Erythroblast (primary cell): ENCODE measurements at regions not wholly inside any gene's neighbourhood (a gene's known extent, or its start where the extent isn't known, plus 50 kb on each side); places are given as distances from the start of the nearest gene placed in this dataset.

Experiments
- GATA1 ChIP-seq: IDR thresholded peaks from 2 replicates; pipeline ENCODE4 v1.6.1; 2011; ENCODE audit warnings: low read depth, mild to moderate bottlenecking, control low read depth, low read length, moderate library complexity
- POLR2A ChIP-seq: IDR thresholded peaks from 2 replicates; pipeline ENCODE4 v1.6.1; 2011; ENCODE audit warnings: mild to moderate bottlenecking, low read length

DNA sequence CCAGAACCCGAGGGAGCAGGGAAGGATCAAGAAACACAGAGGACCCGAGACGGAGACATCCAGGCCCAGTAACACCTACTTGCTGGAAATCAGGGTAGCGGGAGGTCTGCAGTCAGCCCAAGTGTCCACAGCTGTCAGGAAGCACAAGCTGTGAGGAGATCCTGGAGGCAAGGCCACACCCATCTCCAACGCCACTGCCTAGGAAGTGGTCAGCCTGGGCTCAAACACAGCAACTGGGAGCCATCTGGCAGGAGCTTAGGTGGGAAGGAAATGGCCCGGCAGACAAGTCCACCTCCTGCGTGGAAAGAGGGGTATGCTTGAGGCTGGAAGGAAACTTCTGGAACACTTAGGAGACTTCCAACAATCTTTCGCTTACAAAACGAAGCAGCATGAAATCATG lies 407.1 kb downstream of the VPS13C start:
- TF ChIP-seq POLR2A (no peak), GATA1 (no peak)
